HK-2 (cell line): ENCODE measurements at regions not wholly inside any gene's neighbourhood (a gene's known extent, or its start where the extent isn't known, plus 50 kb on each side); places are given as distances from the start of the nearest gene placed in this dataset.

Experiments used
- DNase-seq: peaks from one replicate; pipeline ENCODE4 v3.0.0-alpha.2; 2018; ENCODE audit not compliant: unreplicated experiment

DNA sequence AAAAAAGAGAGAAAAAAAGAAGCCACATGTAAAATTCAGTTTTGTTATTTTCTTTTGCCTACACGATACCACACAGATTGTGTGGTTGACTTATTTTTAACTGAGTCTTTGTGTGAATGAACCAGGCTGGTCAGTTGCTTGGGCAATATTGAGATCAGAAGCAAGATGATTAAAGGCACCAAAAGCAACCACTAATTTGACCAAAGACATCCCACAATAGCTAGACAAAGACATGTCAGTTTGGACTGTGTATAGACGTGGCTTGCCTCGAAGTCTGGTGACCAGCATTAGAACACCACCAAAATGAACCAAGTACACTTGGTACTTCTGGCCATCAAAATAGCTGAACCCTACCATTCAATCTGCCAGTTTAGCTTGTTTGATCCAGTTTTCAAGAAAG lies 340.6 kb upstream of the TBX3 start:
- no peak for DNase-seq

DNA sequence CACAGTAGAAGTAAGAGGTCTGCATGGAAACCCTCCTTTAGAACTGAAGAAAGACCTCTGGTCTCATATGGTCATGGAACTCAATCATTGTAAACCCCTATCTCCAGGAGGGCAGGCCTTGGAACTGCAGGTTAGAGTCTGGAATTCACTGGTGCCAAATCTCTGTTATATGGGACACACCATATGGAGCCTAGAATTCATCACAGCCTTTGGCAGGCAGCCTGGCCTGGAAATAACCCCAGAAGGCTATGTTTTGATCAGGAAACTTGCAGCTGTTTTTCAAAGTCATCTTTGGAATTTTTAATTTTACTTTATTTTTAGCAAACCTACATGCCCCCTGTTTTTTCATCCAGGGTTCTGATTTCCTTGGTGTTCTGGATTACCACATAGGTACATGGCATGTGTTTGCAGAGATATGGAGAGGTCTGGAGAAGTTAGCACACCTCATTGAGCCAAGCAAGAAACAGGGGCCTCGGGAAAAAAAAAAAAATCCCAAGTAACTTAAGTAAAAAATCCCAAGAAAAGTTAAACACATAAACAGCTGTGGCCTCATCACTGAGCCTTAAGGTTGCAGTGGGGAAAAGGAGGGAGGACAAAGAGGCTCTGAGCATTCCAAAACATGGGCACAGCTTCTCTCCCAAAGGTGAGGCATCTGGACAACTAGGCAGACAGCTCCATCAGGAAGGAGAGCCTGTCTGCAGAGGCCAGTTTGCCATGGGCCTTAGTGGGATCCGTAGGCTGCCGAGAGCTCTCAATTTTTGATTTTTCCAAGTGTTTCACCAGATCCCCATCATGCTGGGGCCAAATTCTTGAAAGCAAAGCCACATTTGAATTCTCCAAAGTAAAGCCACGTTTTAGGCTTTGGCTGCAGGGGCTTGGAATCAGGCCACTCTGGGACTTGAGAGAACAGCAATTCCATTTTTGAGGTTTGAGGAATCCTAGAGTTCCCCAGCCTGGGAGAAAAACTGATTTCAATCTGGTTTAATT lies 339.6 kb upstream of the TBX3 start:
- DNase-seq, result no peak

DNA sequence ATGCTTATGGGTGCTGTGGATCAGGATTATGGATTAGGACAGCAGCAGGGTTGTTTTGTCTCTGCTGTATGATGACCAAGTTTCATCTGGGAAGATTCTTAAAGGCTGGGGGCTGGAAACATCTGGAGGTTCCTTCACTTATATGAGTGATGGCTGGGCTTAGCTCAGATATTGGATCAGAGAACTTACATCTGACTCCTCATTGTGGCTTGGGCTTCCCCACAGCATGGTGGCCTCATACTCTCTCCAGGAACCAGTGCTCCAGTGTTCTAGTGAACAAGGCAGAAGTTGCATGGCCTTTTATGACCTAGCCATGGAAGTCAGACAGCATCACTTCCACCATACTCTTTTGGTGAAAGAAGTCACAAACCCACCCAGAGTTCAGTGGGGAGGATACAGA lies 336.1 kb upstream of the TBX3 start:
- no peak for DNase-seq

DNA sequence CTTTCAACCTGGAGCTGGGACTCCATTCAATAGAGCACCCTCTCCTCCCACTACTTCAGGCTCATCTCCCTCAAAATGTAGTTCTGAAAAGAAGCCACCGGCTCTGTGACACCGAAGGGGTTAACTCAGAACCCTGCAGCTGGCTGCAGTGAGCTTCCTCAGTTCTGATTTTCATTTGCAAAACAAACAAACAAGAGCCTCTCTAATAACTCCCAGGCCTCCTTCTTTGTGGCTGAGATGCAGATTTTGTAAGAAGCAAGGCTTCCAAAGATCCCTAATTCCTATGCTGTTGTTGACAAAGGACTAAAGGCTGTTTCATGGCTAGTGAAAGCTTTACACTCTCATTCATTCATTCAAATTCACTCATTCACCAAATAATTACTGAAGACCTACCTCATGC lies 333.4 kb upstream of the TBX3 start:
- no peak for DNase-seq

DNA sequence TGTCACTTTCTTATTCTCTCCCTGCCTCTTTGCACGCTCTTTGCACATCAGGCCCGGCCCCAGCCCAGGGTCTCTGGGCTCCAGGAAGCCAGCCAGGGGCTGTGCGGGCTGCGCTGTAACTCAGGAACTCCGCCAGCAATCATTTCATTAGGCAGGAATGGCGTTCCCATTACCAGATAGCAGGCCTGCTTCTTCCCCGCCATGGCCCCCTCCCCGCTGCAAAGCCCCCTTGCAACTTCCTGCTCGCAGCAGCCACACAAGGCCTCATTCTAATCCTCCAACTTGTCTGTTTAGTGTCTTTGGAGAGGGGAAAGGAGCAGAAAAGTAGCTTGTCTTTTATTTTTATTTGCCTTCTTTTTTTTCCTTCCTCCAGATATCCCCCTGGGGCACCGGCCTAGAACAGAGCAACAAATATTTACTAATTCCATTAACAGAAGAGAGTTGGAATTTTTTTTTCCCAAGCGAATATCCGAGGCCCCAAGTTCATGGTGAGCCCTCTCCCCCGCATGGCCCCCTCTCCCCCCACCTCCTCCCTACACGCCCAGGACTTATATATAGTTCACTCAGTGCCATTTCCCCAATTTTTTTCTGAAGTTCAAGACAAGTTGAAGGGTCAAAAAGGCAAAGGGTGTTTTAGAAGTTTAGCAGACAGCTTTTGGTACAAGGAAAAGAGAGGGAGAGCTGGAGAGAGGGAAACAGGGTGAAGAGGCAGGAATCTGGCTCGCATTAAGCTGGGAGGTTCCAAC lies 329.4 kb upstream of the TBX3 start:
- no peak for DNase-seq

DNA sequence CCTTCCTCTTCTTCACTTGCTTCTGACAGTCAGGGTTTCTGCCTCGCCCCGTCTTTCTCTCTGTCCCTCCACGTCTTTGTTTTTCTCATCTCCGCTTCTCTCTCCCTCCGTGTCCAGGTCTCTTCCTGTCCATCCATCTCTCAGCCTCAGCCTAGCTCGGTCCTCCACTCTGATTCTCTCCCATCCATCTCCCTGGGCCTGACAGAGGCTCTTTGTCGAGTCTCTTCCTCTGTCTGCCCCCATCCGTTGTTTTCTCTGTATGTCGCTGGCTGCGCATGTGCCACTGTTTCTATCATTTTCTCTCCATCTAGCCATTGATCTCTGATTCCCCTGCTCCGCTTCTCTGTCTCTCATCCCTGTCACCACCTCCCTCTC lies 328.9 kb upstream of the TBX3 start:
- DNase-seq, result no peak

DNA sequence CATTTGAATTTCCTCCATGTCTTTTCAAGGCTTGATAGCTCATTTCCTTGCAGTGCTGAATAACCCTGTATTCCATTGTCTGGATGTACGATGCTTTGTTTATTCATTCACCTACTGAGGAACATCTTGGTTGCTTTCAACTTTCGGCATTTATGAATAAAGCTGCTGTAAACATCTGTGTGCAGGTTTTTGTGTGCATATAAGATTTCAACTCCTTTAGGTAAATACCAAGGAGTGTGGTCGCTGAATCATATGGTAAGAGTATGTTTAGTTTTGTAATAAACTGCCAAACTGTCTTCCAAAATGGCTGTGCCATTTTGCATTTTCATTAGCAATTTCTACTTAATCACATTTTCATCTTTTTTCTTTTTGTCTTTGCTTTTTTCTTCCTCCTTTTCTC lies 327.7 kb upstream of the TBX3 start:
- no peak for DNase-seq

DNA sequence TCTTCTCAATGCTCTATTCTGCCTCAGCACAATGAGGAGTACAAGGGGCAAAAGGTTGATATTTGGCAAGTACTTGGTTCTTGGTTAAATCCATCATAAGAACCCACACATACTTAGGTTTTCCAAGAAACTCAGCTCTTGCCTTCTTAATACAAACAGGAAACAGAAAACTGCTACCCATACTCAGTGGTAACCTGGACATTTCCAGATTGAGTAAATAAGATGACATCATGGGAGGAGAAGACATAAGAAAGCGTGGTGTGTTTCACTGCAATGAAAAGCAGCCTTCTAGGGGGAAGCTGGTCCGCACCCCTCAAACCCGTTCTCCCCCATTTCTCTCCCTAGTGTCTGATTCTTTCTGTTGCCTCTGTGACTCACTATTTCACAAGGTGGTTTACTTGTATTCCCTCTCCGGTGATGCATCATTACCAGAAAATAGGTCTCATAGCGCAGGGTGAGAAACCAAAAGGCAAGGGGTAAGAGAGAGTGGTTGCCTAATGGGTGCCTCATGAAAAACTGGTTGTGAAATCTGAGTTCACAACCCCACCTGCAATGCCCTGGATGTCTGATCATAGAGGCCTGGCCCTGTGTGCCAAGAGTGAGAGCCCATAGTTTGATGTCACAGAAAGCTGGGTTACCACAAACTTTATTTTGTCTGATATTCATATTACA lies 326.5 kb upstream of the TBX3 start:
- DNase-seq, result no peak

DNA sequence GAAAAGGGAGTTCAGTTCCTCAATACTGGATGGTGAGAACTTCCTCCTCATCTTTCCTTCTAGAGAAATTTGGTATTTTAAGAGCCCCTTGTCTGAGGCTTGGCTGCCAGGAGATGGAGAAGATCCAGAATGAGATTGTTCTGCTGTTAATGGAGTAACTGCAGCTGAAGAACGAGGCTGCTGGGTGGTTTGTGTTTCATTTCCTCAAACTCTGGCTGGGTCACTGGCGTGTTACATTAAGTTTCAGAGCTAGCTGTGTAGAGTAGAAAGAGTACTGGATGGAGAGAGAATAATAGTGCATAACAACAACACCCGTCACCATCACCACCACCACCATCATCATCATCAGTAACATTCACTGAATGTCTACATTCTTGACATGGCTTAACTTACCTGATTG lies 325.0 kb upstream of the TBX3 start:
- DNase-seq, result no peak

DNA sequence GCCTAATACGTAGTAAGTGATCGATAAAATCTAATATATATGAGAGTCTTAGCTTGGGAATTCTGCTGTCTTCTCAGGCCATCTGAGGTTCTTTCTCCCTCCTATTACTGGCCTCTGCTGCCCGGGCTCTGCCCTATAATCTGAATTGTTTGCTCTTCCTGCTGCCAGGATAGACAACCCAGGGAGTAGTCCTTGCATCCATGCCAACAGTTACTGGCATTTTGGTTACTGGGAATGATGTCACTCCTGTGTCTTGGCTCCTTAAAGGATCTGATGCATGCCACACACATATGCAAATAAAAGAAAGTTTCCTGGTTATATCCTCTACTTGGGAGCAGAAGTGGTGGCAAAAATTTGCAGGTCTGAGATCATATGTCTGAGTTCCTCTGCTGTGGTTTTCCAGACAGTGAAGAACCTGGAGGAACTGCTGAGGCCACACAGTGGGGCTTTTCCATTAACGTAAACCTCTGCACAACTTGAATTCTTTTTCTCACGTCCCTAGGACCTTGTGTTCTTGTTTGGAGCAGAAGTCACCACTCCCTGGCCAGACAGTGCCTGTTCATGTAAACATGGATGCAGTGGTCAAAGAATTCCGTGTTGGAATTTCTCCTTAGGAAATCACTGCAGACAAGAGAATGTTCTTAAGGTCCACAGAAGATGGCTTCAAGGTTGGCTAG lies 320.6 kb upstream of the TBX3 start:
- no peak for DNase-seq

DNA sequence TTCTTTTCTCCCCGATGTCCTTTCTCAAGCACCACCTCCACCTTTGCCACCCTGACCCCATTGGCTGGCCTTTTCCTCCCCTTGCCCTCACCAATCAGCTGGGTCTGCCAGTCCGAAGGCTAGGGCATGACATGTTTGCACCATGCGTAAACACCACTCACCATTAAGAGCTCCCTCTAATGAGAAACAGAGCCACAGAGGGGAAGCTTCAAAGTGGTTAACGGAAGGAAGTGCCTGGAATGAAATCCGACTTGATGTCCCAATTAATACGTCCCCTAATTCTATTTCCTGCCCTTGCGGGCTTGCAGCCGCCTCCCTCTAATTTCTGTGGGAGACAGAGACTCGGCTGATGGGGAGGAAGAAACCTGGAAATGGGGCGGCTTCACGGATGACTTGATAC lies 318.5 kb upstream of the TBX3 start:
- no peak for DNase-seq

DNA sequence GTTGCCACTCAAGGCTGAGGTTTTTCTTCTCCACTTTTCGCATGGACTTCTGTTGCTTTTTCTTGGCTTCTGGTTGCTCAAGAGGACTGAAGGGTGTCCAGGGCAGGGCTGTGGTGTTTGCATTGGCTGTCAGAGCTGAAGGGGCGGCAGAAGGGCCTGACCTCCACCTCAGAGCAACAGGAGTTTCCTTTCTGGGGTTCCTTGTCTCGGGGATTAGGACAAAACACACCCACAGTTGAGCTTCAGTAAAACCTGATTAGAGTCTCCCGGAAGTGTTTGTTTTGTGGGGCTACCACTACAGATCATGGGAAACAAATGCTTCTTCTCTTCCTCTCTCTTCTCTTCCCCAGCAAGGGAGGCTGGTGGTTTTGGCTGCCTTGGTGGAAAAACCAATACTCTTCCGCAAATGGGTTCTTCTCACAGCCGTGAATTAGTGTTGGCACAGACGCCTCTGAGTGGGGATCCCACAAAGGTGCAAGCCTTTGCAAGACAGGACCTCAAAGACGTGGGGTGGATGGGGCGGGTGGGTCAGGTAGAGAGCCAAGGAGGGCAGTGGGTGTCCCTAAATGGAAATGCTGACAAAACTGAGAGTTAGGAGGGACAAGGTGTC lies 317.7 kb upstream of the TBX3 start:
- no peak for DNase-seq

DNA sequence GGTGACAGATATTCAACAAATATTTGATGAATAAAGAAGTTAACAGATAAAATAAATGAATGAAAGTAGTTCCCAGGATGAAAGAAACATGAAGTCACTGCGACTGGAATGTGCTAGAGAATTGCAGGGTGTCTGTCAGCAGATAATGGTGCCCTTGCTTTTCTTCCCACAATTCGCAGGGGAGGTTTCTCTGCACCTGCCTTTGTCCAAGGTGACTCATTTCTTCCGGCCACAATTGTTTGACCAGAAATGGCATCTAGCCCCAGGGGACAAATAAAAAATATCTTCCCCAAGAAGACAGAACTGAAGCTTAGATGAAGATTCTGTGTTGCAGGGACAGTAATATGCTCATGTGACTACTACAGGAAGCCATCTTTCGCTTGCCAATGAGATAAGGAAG lies 316.1 kb upstream of the TBX3 start:
- DNase-seq, result no peak

DNA sequence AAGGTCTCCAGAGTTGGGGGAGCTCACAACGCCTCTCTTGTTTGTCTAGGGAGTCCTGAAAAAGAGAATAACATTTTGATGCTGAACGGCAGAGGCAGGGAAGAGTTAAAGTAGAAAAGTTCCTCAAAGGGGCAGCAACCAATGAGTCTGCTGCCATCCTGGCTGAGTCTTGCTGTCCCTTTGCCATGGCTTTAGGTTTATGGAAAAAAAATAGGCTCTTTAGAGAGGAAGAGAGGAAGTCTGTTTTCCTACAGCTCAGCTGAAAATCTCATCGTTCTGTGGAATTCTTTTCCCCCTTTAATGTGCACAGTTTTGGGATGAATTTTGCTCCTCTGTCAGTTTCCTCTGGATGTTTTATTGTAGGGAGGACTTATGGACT lies 314.8 kb upstream of the TBX3 start:
- no peak for DNase-seq

DNA sequence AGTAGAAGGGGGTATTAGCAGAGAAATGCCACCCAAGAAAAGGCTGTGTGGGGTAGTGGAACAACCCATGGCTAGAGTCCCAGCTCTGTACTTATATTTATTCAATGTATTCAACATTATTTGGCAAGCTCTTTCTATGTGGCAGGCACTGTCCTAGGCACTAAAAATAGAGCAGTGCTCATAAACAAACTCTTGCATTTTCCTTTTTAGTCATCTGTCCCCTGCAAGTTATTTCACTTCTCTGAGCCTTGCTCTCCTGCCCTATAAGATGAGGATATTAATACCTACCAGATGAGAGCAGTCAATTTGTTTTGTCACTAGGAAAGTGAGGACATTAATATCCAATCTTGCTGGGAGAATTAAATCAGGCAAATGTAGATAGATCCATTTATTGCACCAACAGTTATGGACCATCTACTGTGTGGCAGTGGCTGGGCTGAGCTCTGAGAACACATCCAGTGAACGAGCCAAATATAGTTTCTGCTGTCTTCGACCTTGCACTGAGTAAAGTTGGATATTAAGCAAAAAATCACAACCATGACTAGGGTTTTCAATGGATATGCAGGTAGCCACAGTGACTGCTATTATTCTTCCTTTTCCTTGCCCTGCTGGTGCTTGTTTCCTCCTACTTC lies 314.3 kb upstream of the TBX3 start:
- no peak for DNase-seq

DNA sequence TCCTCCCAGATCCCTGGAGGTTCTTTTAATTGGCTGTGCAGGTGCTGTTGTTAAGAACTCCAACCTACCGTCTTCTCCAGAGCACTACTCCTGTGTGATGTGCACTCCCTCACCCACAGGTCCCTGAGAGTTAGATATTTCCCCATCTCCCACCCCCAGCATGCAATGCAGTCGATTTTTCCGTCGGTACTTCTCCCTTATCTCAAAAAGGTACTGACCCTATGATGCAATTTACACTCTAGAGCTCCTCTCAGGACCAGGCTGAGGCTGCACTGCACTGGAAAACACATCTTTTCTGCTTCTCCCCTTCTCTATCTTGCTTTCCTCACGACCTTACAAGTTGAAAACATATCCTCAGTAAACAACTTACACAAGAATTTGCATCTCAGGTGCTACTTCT lies 312.4 kb upstream of the TBX3 start:
- DNase-seq, result no peak

DNA sequence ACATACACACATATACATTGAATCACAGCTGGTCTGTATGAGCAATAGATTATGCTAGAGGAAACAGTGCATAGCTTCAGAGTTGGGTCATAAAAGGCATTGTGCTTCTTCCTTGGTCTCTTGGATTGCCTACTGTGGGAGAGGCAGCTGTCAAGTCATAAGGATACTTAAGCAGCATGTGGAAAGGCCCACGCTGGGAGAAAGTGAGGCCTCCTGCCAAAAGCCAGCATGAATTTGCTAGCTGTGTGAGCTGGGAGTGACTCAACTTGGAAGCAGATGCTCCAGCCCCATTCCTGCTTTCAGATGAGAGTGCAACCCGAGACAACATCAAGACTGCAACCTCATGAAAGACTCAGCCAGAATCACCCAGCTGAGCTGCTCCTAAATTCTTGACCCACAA lies 311.9 kb upstream of the TBX3 start:
- DNase-seq, result no peak

DNA sequence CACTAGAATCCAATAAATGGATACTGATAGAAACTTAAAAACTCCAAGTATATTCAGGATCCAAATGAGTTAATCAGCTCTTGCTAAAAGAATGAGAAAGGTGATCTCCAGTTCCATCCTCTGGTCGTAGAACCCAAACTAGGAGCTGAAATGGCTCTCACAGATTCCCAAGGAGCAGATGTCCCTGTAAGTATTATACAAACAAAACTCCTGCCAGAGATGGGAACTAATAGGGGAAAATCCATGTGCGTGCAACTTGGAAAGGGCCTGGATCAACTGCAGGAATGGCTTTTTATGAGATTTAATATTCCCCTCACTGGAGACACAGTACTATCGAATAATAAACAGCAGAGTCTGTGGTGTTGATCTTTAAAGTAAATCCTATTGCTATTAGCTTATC lies 309.2 kb upstream of the TBX3 start:
- no peak for DNase-seq

DNA sequence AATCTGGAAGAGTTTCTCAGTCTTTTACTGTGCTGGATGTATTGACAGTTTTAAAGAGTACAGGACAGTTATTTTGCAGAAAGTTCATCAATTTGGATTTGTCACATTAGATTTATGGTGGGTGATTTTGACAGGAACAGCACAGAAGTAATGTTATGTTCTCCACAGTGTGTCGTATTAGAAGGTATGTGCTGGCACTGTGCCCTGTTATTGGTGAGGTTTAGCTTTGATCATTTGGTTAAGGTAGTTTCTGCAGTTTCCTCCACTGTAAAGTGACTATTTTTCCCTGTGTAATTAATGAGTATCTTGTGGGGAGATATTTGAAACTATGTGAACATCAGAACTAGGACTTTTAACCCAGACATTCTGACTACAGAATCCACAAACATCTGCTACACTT lies 308.5 kb upstream of the TBX3 start:
- no peak for DNase-seq

DNA sequence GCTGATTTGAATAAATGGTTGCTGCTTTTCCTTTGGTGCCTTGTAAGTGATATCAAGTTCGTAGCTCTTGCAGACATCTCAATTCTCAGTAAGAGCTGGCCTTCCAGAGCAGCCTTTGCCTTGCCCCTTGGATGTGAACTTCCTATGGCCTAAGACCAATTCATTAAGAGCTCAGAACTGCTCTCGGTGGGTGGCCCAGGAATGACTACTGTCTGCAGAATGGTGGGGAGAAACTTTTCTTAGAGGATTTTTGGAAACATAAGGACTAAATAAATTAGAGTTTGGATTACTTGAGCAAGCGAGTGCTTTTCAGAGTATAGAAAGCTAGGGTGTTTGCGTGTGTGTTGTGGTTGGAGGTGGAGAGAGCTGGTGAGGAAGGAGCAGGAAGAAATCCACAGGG lies 306.4 kb upstream of the TBX3 start:
- DNase-seq, result no peak

DNA sequence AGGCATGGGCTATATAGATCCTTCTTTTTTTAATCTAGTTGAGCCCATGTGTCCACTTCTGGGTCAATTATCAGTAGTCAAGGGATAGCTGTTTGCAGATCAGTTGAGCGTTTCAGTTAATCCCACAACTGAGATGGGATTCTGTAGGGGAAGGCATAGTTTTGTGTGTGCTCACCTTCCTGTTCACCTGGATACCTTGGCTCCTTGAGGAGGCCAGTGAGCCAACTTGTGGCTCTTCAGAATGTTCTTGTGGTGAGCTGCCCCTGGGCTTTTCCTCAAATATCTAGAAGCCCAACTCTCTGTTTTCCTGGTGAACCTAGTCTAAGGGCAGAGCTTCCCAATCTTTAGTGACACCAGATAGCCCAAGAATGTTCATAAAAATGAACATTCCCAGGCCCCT lies 302.9 kb upstream of the TBX3 start:
- no peak for DNase-seq
